ENCODE measurements at regions not wholly inside any gene's neighbourhood (a gene's known extent, or its start where the extent isn't known, plus 50 kb on each side); places are given as distances from the start of the nearest gene placed in this dataset.

DNA sequence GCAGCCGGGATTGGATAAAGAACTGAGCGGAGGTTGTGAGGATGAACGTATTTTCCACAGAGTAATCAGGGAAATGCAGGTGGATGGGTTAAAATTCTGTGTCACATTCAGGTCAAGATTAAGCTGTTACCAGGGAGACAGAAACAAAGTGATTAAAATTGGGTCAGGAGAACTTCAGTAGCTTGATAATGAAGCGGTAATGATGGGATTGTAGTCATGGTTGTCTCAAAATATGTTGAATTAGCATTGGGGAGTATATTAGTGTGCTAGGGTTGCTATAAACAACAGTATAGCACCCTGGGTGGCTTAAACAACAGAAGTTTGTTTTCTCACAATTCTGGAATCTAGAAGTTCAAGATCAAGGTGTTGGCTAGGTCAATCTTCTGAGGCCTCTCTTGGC lies 155.5 kb downstream of the GJA1 start:
- Histone ChIP-seq H4K20me1 (ENCODE audit: control insufficient read depth, insufficient read depth) (no peaks in the 10 kb centered on the region), H3K36me3 (ENCODE audit: control insufficient read depth in 2 of 2, insufficient read depth in 2 of 2, low read length in 1 of 2) (no peaks in the 10 kb centered on the region), H3K9me3 (replicated peaks; ENCODE audit: control insufficient read depth, insufficient read depth, low read length) (no peaks in the 10 kb centered on the region), H3K4me1 (ENCODE audit: control insufficient read depth, insufficient read depth, low read length) (no peaks in the 10 kb centered on the region), H3K4me3 (no peak overlapping the region), H2AFZ (ENCODE audit: control insufficient read depth, low read depth, low read length) (no peak overlapping the region), H3K27ac (ENCODE audit: control insufficient read depth, insufficient read depth) (no peak overlapping the region), H3K4me2 (ENCODE audit: control insufficient read depth, insufficient read depth) (no peak overlapping the region), H3K27me3 (replicated peaks in 1 of 2; ENCODE audit: control insufficient read depth in 2 of 2, insufficient read depth in 2 of 2, low read length in 1 of 2) (no peaks in the 10 kb centered on the region), H3K79me2 (ENCODE audit: control insufficient read depth, insufficient read depth, low read length) (no peaks in the 10 kb centered on the region), H3K9ac (ENCODE audit: control insufficient read depth, insufficient read depth, low read length) (no peak overlapping the region)
- RAD21 ChIA-PET (ENCODE audit: unreplicated experiment), result no interaction called here
- no TSS peak for BruUV-seq (replicated peaks)
- FAIRE-seq (no peak), ATAC-seq (no peak), DNase-seq (ENCODE audit: low read depth, low spot score) (no peak)
- SMC1A ChIA-PET (ENCODE audit: uncharacterized antibody, unreplicated experiment), result no interaction called here
- in situ Hi-C loops (cut with MboI), result no loop called here
- WGBS (ENCODE audit: insufficient coverage, insufficient replicate concordance, low lambda C conversion rate, missing lambda C conversion rate), result 28% methylated on average over 4 of the region's 4 CpGs
- CTCF ChIA-PET, result no interaction called here
- POLR2A ChIA-PET, result no interaction called here
- intact Hi-C loops (cut with micrococcal nuclease; ENCODE audit: unreplicated experiment), result no loop called here
- TF ChIP-seq, protein P1, sequence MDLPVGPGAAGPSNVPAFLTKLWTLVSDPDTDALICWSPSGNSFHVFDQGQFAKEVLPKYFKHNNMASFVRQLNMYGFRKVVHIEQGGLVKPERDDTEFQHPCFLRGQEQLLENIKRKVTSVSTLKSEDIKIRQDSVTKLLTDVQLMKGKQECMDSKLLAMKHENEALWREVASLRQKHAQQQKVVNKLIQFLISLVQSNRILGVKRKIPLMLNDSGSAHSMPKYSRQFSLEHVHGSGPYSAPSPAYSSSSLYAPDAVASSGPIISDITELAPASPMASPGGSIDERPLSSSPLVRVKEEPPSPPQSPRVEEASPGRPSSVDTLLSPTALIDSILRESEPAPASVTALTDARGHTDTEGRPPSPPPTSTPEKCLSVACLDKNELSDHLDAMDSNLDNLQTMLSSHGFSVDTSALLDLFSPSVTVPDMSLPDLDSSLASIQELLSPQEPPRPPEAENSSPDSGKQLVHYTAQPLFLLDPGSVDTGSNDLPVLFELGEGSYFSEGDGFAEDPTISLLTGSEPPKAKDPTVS (IDR thresholded peaks at IDR 0.05; ENCODE audit: low read depth, low read length), result no peak
- TF ChIP-seq ETV6 (conservative IDR thresholded peaks at IDR 0.05 in 1 of 2, IDR thresholded peaks at IDR 0.05 in 1 of 2; ENCODE audit: borderline replicate concordance in 1 of 2, low read depth in 1 of 2) (no peak), ASH2L (IDR thresholded peaks at IDR 0.05; ENCODE audit: borderline replicate concordance, low read depth) (no peak), PAX8 (IDR thresholded peaks at IDR 0.05) (no peak), CHD1 (IDR thresholded peaks at IDR 0.05; ENCODE audit: low read depth, low read length) (no peak), KDM1A (IDR thresholded peaks at IDR 0.05; ENCODE audit: borderline replicate concordance) (no peak), CBX3 (IDR thresholded peaks at IDR 0.05; ENCODE audit: borderline replicate concordance, low read depth) (no peak), EGR1 (IDR thresholded peaks at IDR 0.05; ENCODE audit: borderline replicate concordance in 1 of 2, low read depth in 2 of 2, low read length in 2 of 2) (no peak), TCF7 (IDR thresholded peaks at IDR 0.05; ENCODE audit: borderline replicate concordance) (no peak), CHD4 (IDR thresholded peaks at IDR 0.05) (no peak)
- TF ChIP-seq, protein P2, sequence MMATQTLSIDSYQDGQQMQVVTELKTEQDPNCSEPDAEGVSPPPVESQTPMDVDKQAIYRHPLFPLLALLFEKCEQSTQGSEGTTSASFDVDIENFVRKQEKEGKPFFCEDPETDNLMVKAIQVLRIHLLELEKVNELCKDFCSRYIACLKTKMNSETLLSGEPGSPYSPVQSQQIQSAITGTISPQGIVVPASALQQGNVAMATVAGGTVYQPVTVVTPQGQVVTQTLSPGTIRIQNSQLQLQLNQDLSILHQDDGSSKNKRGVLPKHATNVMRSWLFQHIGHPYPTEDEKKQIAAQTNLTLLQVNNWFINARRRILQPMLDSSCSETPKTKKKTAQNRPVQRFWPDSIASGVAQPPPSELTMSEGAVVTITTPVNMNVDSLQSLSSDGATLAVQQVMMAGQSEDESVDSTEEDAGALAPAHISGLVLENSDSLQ (IDR thresholded peaks at IDR 0.05), result no peak
- TF ChIP-seq, protein P3, sequence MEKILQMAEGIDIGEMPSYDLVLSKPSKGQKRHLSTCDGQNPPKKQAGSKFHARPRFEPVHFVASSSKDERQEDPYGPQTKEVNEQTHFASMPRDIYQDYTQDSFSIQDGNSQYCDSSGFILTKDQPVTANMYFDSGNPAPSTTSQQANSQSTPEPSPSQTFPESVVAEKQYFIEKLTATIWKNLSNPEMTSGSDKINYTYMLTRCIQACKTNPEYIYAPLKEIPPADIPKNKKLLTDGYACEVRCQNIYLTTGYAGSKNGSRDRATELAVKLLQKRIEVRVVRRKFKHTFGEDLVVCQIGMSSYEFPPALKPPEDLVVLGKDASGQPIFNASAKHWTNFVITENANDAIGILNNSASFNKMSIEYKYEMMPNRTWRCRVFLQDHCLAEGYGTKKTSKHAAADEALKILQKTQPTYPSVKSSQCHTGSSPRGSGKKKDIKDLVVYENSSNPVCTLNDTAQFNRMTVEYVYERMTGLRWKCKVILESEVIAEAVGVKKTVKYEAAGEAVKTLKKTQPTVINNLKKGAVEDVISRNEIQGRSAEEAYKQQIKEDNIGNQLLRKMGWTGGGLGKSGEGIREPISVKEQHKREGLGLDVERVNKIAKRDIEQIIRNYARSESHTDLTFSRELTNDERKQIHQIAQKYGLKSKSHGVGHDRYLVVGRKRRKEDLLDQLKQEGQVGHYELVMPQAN (conservative IDR thresholded peaks at IDR 0.05), result no peak
- TF ChIP-seq, protein P4, sequence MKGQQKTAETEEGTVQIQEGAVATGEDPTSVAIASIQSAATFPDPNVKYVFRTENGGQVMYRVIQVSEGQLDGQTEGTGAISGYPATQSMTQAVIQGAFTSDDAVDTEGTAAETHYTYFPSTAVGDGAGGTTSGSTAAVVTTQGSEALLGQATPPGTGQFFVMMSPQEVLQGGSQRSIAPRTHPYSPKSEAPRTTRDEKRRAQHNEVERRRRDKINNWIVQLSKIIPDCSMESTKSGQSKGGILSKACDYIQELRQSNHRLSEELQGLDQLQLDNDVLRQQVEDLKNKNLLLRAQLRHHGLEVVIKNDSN (IDR thresholded peaks at IDR 0.05; ENCODE audit: borderline replicate concordance, extremely low read length, insufficient read depth, low read depth, low read length), result no peak
- TF ChIP-seq, protein P5, sequence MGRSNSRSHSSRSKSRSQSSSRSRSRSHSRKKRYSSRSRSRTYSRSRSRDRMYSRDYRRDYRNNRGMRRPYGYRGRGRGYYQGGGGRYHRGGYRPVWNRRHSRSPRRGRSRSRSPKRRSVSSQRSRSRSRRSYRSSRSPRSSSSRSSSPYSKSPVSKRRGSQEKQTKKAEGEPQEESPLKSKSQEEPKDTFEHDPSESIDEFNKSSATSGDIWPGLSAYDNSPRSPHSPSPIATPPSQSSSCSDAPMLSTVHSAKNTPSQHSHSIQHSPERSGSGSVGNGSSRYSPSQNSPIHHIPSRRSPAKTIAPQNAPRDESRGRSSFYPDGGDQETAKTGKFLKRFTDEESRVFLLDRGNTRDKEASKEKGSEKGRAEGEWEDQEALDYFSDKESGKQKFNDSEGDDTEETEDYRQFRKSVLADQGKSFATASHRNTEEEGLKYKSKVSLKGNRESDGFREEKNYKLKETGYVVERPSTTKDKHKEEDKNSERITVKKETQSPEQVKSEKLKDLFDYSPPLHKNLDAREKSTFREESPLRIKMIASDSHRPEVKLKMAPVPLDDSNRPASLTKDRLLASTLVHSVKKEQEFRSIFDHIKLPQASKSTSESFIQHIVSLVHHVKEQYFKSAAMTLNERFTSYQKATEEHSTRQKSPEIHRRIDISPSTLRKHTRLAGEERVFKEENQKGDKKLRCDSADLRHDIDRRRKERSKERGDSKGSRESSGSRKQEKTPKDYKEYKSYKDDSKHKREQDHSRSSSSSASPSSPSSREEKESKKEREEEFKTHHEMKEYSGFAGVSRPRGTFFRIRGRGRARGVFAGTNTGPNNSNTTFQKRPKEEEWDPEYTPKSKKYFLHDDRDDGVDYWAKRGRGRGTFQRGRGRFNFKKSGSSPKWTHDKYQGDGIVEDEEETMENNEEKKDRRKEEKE (IDR thresholded peaks at IDR 0.05), result no peak

Measured in GM12878 (cell line).